ENCODE measurements at regions not wholly inside any gene's neighbourhood (a gene's known extent, or its start where the extent isn't known, plus 50 kb on each side); places are given as distances from the start of the nearest gene placed in this dataset.
A peak's percentile ranks its signal among the peaks of the same experiment; 100 is the strongest.

DNA sequence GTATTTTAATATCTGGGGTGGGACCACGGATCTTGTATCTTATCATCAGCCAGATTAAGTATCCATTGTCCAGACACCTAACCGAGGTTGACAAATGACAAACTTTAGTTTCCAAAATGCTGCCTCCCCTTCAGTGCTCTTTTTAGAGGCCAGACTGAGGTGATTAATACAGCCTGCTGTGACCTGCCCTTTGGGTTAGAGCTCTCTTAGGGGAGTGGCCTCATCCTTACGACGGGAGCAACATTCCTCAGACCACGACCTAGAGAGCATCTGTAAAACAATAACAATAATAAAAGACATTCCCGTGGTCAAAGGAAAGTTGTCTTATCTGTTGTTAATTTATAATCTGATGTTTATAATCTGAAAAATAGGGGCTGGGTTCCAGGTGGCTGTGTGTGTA lies 405.3 kb downstream of the LPIN1 start:
- H3K36me3 ChIP-seq = no peaks in the 10 kb centered on the region
- no peaks in the 10 kb centered on the region for H3K27me3 ChIP-seq
- no peaks in the 10 kb centered on the region for H3K9me3 ChIP-seq
- no peak overlapping the region for H3K27ac ChIP-seq
- intact Hi-C loops (cut with DNase I) = no loop called here
- ATAC-seq (no peak), DNase-seq (no peak)
- no peaks in the 10 kb centered on the region for H3K4me1 ChIP-seq
- H3K4me3 ChIP-seq = no peak overlapping the region
- no peak for TF ChIP-seq POLR2A (IDR thresholded peaks at IDR 0.05)
- TF ChIP-seq, protein P1, sequence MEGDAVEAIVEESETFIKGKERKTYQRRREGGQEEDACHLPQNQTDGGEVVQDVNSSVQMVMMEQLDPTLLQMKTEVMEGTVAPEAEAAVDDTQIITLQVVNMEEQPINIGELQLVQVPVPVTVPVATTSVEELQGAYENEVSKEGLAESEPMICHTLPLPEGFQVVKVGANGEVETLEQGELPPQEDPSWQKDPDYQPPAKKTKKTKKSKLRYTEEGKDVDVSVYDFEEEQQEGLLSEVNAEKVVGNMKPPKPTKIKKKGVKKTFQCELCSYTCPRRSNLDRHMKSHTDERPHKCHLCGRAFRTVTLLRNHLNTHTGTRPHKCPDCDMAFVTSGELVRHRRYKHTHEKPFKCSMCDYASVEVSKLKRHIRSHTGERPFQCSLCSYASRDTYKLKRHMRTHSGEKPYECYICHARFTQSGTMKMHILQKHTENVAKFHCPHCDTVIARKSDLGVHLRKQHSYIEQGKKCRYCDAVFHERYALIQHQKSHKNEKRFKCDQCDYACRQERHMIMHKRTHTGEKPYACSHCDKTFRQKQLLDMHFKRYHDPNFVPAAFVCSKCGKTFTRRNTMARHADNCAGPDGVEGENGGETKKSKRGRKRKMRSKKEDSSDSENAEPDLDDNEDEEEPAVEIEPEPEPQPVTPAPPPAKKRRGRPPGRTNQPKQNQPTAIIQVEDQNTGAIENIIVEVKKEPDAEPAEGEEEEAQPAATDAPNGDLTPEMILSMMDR (IDR thresholded peaks at IDR 0.05) = no peak
- WGBS (ENCODE audit: insufficient coverage, low coverage, low lambda C conversion rate, missing lambda C conversion rate) = 57% methylated on average over 6 of the region's 6 CpGs

DNA sequence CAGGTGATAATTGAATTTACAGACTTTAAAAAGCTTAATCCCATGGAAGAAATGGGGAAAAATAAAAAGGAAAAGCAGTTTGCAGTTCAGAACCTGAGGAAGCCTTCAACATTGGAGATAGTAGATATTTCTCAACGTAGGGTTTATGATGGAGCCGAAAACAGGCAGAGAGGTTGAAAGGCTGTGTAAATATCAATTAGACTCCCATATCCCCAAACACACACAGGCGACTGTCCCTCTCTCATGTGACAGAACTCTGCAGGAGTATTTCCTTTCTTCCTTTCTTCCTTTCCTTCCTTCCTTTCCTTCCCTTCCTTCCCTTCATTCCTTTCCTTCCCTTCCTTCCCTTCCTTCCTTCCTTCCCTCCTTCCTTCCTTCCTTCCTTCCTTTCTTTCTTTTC lies 406.5 kb downstream of the LPIN1 start:
- H3K4me1 ChIP-seq = no peaks in the 10 kb centered on the region
- H3K27me3 ChIP-seq = no peaks in the 10 kb centered on the region
- DNase-seq = no peak
- WGBS (ENCODE audit: insufficient coverage, low coverage, low lambda C conversion rate, missing lambda C conversion rate) = 46% methylated on average over 3 of the region's 3 CpGs
- intact Hi-C loops (cut with DNase I) = no loop called here
- no peak for TF ChIP-seq POLR2A (IDR thresholded peaks at IDR 0.05)
- TF ChIP-seq, protein P1 (IDR thresholded peaks at IDR 0.05) = no peak
- no peaks in the 10 kb centered on the region for H3K9me3 ChIP-seq
- no peaks in the 10 kb centered on the region for H3K36me3 ChIP-seq
- H3K27ac ChIP-seq = no peak overlapping the region
- H3K4me3 ChIP-seq = no peak overlapping the region
- no peak for ATAC-seq

DNA sequence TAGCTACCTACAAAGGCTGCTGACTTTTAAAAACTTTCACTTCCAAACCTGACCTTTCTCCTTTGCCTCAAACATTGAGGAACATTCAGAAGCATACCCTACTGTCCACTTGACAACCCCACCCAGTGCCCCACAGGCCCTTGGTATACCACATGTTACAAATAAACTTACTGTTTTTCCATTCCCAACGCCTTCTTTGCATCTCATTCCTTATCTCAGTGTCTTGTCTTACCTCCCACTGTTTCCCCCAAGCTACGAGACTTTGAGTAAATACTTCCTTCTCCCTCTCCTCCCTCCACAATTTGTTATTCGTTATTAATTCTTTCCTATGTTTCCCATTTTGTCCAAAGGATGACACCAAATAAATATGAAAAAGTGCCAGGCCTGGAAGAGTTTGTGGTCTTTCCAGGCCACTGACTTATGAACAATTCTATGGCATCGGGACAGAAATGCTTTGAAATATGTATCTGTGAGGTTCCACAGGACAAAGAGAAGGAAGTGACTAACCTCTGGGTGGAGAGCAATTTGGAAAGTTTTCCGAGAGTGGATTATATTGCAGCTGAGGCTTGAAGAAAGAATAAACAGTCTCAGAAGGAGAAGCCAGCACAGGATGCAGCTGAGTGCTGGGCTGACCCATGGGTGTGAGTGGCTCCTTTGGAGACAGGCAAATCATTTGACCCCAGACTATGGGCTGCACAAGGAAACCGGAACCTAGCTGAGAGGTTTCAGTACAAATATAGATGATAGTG lies 409.0 kb downstream of the LPIN1 start:
- no peak overlapping the region for H3K27ac ChIP-seq
- ATAC-seq (peak in 3 of 4 donors; percentile 52 to 88 (median 80)), DNase-seq (no peak)
- intact Hi-C loops (cut with DNase I) = no loop called here
- no peaks in the 10 kb centered on the region for H3K27me3 ChIP-seq
- no peak overlapping the region for H3K4me3 ChIP-seq
- no peaks in the 10 kb centered on the region for H3K4me1 ChIP-seq
- TF ChIP-seq POLR2A (IDR thresholded peaks at IDR 0.05) = no peak
- TF ChIP-seq, protein P1 (IDR thresholded peaks at IDR 0.05) = no peak
- WGBS (ENCODE audit: insufficient coverage, low coverage, low lambda C conversion rate, missing lambda C conversion rate) = 54% methylated on average over 6 of the region's 6 CpGs
- H3K9me3 ChIP-seq = no peaks in the 10 kb centered on the region
- H3K36me3 ChIP-seq = no peaks in the 10 kb centered on the region

DNA sequence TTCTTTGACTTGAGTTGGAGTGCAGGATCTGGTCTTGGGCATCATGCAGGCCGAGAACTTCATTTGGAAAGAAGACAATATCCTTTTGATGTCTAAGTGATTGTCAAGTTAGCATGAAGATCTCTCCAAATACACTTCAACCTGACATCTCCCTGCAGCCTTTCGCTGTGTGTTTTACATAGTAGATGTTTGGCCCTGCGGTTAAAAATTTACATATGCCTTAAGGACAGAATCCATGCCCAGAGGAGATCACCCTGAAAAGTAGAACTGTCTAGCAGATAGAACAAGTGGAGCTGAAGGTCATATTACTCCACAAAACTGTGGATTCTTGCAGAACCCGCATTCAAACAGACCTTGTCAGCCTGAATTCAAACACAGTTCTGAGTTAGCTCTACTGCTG lies 409.9 kb downstream of the LPIN1 start:
- intact Hi-C loops (cut with DNase I) = no loop called here
- TF ChIP-seq, protein P1 (IDR thresholded peaks at IDR 0.05) = no peak
- no peak for TF ChIP-seq POLR2A (IDR thresholded peaks at IDR 0.05)
- no peak overlapping the region for H3K4me3 ChIP-seq
- no peaks in the 10 kb centered on the region for H3K36me3 ChIP-seq
- H3K27ac ChIP-seq = no peak overlapping the region
- WGBS (ENCODE audit: insufficient coverage, low coverage, low lambda C conversion rate, missing lambda C conversion rate) = 69% methylated on average over 4 of the region's 4 CpGs
- ATAC-seq = no peak
- H3K27me3 ChIP-seq = no peaks in the 10 kb centered on the region
- H3K4me1 ChIP-seq = no peaks in the 10 kb centered on the region
- no peaks in the 10 kb centered on the region for H3K9me3 ChIP-seq
- DNase-seq = no peak

Measured in right lobe of liver (tissue), 6 donors.